ENCODE measurements at regions not wholly inside any gene's neighbourhood (a gene's known extent, or its start where the extent isn't known, plus 50 kb on each side); places are given as distances from the start of the nearest gene placed in this dataset.

- Histone ChIP-seq H3K27me3 (ENCODE audit: control insufficient read depth, insufficient read depth, low read length) (no peaks in the 10 kb centered on the region), H3K79me2 (ENCODE audit: control insufficient read depth, insufficient read depth, low read length) (no peaks in the 10 kb centered on the region), H3K9me3 (ENCODE audit: control insufficient read depth, insufficient read depth, low read depth, low read length) (no peaks in the 10 kb centered on the region), H3K36me3 (ENCODE audit: control insufficient read depth, insufficient read depth, low read length) (no peaks in the 10 kb centered on the region), H3K4me2 (ENCODE audit: extremely low read depth, insufficient read depth, low read length) (no peak overlapping the region), H3K4me1 (ENCODE audit: control insufficient read depth, extremely low read depth, insufficient read depth, low read length) (no peaks in the 10 kb centered on the region), H4K20me1 (ENCODE audit: control insufficient read depth, extremely low read depth, insufficient read depth, low read length) (no peaks in the 10 kb centered on the region), H3K27ac (ENCODE audit: insufficient read depth, low read length) (no peak overlapping the region), H2AFZ (ENCODE audit: low read length) (no peak overlapping the region), H3K4me3 (replicated peaks in 1 of 4; ENCODE audit: control extremely low read depth in 1 of 4, insufficient read depth in 1 of 4, low read depth in 3 of 4, low read length in 4 of 4) (no peak overlapping the region), H3K9ac (ENCODE audit: insufficient read depth, low read length) (no peak overlapping the region)
- TF ChIP-seq EZH2 (IDR thresholded peaks at IDR 0.05; ENCODE audit: low read length, missing control alignments) (no peak), CTCF (conservative IDR thresholded peaks at IDR 0.05 in 1 of 2, IDR thresholded peaks at IDR 0.05 in 1 of 2; ENCODE audit: low read depth in 1 of 2, low read length in 2 of 2) (no peak)
- DNase-seq (ENCODE audit: low read depth in 2 of 2) = no peak
These were observed 1151.1 kb downstream of the TYW1 start for GRCh38 chr7:68147614-68148238.

GRCh38 chr7:68148440-68148839, 1151.8 kb downstream of the TYW1 start:
- Histone ChIP-seq H3K4me3 (replicated peaks in 1 of 4; ENCODE audit: control extremely low read depth in 1 of 4, insufficient read depth in 1 of 4, low read depth in 3 of 4, low read length in 4 of 4) (no peak overlapping the region), H3K4me1 (ENCODE audit: control insufficient read depth, extremely low read depth, insufficient read depth, low read length) (no peaks in the 10 kb centered on the region), H2AFZ (ENCODE audit: low read length) (no peak overlapping the region), H3K79me2 (ENCODE audit: control insufficient read depth, insufficient read depth, low read length) (no peaks in the 10 kb centered on the region), H3K9ac (ENCODE audit: insufficient read depth, low read length) (no peak overlapping the region), H3K36me3 (ENCODE audit: control insufficient read depth, insufficient read depth, low read length) (no peaks in the 10 kb centered on the region), H3K4me2 (ENCODE audit: extremely low read depth, insufficient read depth, low read length) (no peak overlapping the region), H3K27me3 (ENCODE audit: control insufficient read depth, insufficient read depth, low read length) (no peaks in the 10 kb centered on the region), H3K27ac (ENCODE audit: insufficient read depth, low read length) (no peak overlapping the region), H3K9me3 (ENCODE audit: control insufficient read depth, insufficient read depth, low read depth, low read length) (no peaks in the 10 kb centered on the region), H4K20me1 (ENCODE audit: control insufficient read depth, extremely low read depth, insufficient read depth, low read length) (no peaks in the 10 kb centered on the region)
- TF ChIP-seq CTCF (conservative IDR thresholded peaks at IDR 0.05 in 1 of 2, IDR thresholded peaks at IDR 0.05 in 1 of 2; ENCODE audit: low read depth in 1 of 2, low read length in 2 of 2) (no peak), EZH2 (IDR thresholded peaks at IDR 0.05; ENCODE audit: low read length, missing control alignments) (no peak)
- no peak for DNase-seq (ENCODE audit: low read depth in 2 of 2)

GRCh38 chr7:68152205-68152604, 1155.6 kb downstream of the TYW1 start:
- TF ChIP-seq CTCF (conservative IDR thresholded peaks at IDR 0.05 in 1 of 2, IDR thresholded peaks at IDR 0.05 in 1 of 2; ENCODE audit: low read depth in 1 of 2, low read length in 2 of 2) (no peak), EZH2 (IDR thresholded peaks at IDR 0.05; ENCODE audit: low read length, missing control alignments) (no peak)
- Histone ChIP-seq H4K20me1 (ENCODE audit: control insufficient read depth, extremely low read depth, insufficient read depth, low read length) (no peaks in the 10 kb centered on the region), H3K79me2 (ENCODE audit: control insufficient read depth, insufficient read depth, low read length) (no peaks in the 10 kb centered on the region), H3K36me3 (ENCODE audit: control insufficient read depth, insufficient read depth, low read length) (no peaks in the 10 kb centered on the region), H3K27me3 (ENCODE audit: control insufficient read depth, insufficient read depth, low read length) (no peaks in the 10 kb centered on the region), H3K9ac (ENCODE audit: insufficient read depth, low read length) (no peak overlapping the region), H3K9me3 (ENCODE audit: control insufficient read depth, insufficient read depth, low read depth, low read length) (no peaks in the 10 kb centered on the region), H3K27ac (ENCODE audit: insufficient read depth, low read length) (no peak overlapping the region), H3K4me3 (replicated peaks in 1 of 4; ENCODE audit: control extremely low read depth in 1 of 4, insufficient read depth in 1 of 4, low read depth in 3 of 4, low read length in 4 of 4) (no peak overlapping the region), H2AFZ (ENCODE audit: low read length) (no peak overlapping the region), H3K4me2 (ENCODE audit: extremely low read depth, insufficient read depth, low read length) (no peak overlapping the region), H3K4me1 (ENCODE audit: control insufficient read depth, extremely low read depth, insufficient read depth, low read length) (no peaks in the 10 kb centered on the region)
- DNase-seq (ENCODE audit: low read depth in 2 of 2) = no peak

Measured in fibroblast of lung (primary cell).